Epithelial cell of proximal tubule (primary cell): ENCODE measurements at regions not wholly inside any gene's neighbourhood (a gene's known extent, or its start where the extent isn't known, plus 50 kb on each side); places are given as distances from the start of the nearest gene placed in this dataset.

Experiments
- DNase-seq: peaks from one replicate; pipeline ENCODE4 v3.0.0-alpha.2; 2011; ENCODE audit warnings: low read depth
- H3K4me3 ChIP-seq: 2 replicates; pipeline ENCODE4 v1.5.1; 2011; ENCODE audit warnings: low read depth, mild to moderate bottlenecking, low read length
- CTCF ChIP-seq: conservative IDR thresholded peaks from 2 replicates; pipeline ENCODE4 v1.5.1; 2012; ENCODE audit warnings: low read depth, mild to moderate bottlenecking, low read length

- no peak overlapping the region for H3K4me3 ChIP-seq
- no peak for DNase-seq
- no peak for TF ChIP-seq CTCF
Observed at GRCh38 chr1:59242370-59242769, 54.5 kb upstream of the FGGY start.

GRCh38 chr1:59243550-59243949 lies 53.3 kb upstream of the FGGY start:
- DNase-seq, result no peak
- TF ChIP-seq CTCF, result no peak
- no peak overlapping the region for H3K4me3 ChIP-seq

- no peak for DNase-seq
- TF ChIP-seq CTCF, result no peak
Observed at GRCh38 chr1:59243978-59244377, 52.9 kb upstream of the FGGY start.

GRCh38 chr1:59244891-59245290 lies 52.0 kb upstream of the FGGY start:
- TF ChIP-seq CTCF, result no peak
- H3K4me3 ChIP-seq, result no peak overlapping the region
- DNase-seq, result no peak

More at GRCh38 chr1:59243978-59244377, 52.9 kb upstream of the FGGY start:
- no peak overlapping the region for H3K4me3 ChIP-seq
